Left lung (tissue), 4 donors: ENCODE measurements at regions not wholly inside any gene's neighbourhood (a gene's known extent, or its start where the extent isn't known, plus 50 kb on each side); places are given as distances from the start of the nearest gene placed in this dataset.
A peak's percentile ranks its signal among the peaks of the same experiment; 100 is the strongest.
"Not testable (repeated sequence)": the region's sequence is repeated elsewhere in the genome, so short reads cannot be mapped to it uniquely, and the experiment has no call there.

Experiments used
- ATAC-seq: fragments of 200-7000 bp; cut with Tn5 transposase; one replicate; pipeline ENCODE4 v1.9.1; 2020; ENCODE audit warnings: moderate library complexity
- DNase-seq, 4 donors: peaks; one replicate each; pipeline ENCODE4 v3.0.0-alpha.2; 2013 to 2020
- H3K27ac ChIP-seq, 2 donors: fragments of 200-600 bp; sonication (generic) in 1 of 2; one replicate each; pipeline versions ENCODE4 v1.5.0 to v1.8.0; 2020 to 2021
- H3K27me3 ChIP-seq, 2 donors: fragments of 200-600 bp; sonication (generic) in 1 of 2; one replicate each; pipeline versions ENCODE4 v1.5.0 to v1.8.0; 2020 to 2021
- H3K36me3 ChIP-seq, 2 donors: fragments of 200-600 bp; sonication (generic) in 1 of 2; one replicate each; pipeline versions ENCODE4 v1.5.0 to v1.8.0; 2020 to 2021
- H3K4me1 ChIP-seq, 2 donors: fragments of 200-600 bp; one replicate each; pipeline ENCODE4 v1.8.0; 2021
- H3K4me3 ChIP-seq, 2 donors: fragments of 200-600 bp; sonication (generic) in 1 of 2; one replicate each; pipeline versions ENCODE4 v1.5.0 to v1.8.0; 2020 to 2021; ENCODE audit warnings: mild to moderate bottlenecking in 1 of 2
- H3K9me3 ChIP-seq, 2 donors: fragments of 200-600 bp; sonication (generic) in 1 of 2; one replicate each; pipeline versions ENCODE4 v1.5.0 to v1.8.0; 2020 to 2021
- CTCF ChIP-seq, 2 donors: fragments of 200-600 bp; sonication (generic) in 1 of 2; IDR thresholded peaks; one replicate each; pipeline versions ENCODE4 v1.5.0 to v1.8.0; 2021; ENCODE audit warnings: antibody characterized with exemption in 2 of 2
- intact Hi-C, 2 donors: fragments of 100-400 bp; cut with DNase I; formaldehyde crosslinking; loops; one replicate each; pipeline versions ENCODE4 v1.11.2 to v1.14.2; 2022
- donor health status: DM: no; HTN: yes; CAD: no.
- donor health status: DM: no; HTN: no; CAD: no.

GRCh38 chr12:87430444-87430843 lies 598.8 kb downstream of the C12orf50 start:
- no peaks in the 10 kb centered on the region for H3K27me3 ChIP-seq
- no peak for TF ChIP-seq CTCF (IDR thresholded peaks at IDR 0.05)
- no peak overlapping the region for H3K27ac ChIP-seq
- DNase-seq: no peak
- intact Hi-C loops: no loop called here
- no peak overlapping the region for H3K4me3 ChIP-seq
- peaks cover 0 to 14% of the 10 kb centered on the region in 2 donors for H3K9me3 ChIP-seq
- H3K36me3 ChIP-seq: no peaks in the 10 kb centered on the region
- no peak for ATAC-seq
- no peaks in the 10 kb centered on the region for H3K4me1 ChIP-seq

- intact Hi-C loops: no loop called here
- Histone ChIP-seq H3K36me3 (no peaks in the 10 kb centered on the region), H3K9me3 (peaks cover 0 to 19% of the 10 kb centered on the region in 2 donors), H3K4me3 (no peak overlapping the region), H3K27ac (no peak overlapping the region), H3K27me3 (no peaks in the 10 kb centered on the region), H3K4me1 (no peaks in the 10 kb centered on the region)
- TF ChIP-seq CTCF (IDR thresholded peaks at IDR 0.05): no peak
- DNase-seq: no peak
- ATAC-seq: peak; percentile 35
Measured at GRCh38 chr12:87428701-87429277, 600.4 kb downstream of the C12orf50 start.

GRCh38 chr12:87427770-87428169 lies 601.4 kb downstream of the C12orf50 start:
- no peak for TF ChIP-seq CTCF (IDR thresholded peaks at IDR 0.05)

GRCh38 chr12:87425942-87426554 lies 603.2 kb downstream of the C12orf50 start:
- no peak for ATAC-seq
- DNase-seq: no peak
- no peaks in the 10 kb centered on the region for H3K4me1 ChIP-seq
- H3K4me3 ChIP-seq: no peak overlapping the region
- H3K27me3 ChIP-seq: no peaks in the 10 kb centered on the region
- no peak for TF ChIP-seq CTCF (IDR thresholded peaks at IDR 0.05)
- peaks cover 0 to 24% of the 10 kb centered on the region in 2 donors for H3K9me3 ChIP-seq
- H3K36me3 ChIP-seq: no peaks in the 10 kb centered on the region
- intact Hi-C loops: no loop called here
- H3K27ac ChIP-seq: no peak overlapping the region

More at GRCh38 chr12:87427770-87428169, 601.4 kb downstream of the C12orf50 start:
- H3K9me3 ChIP-seq: peaks cover 0 to 19% of the 10 kb centered on the region in 2 donors
- intact Hi-C loops: no loop called here
- H3K27me3 ChIP-seq: no peaks in the 10 kb centered on the region
- peak; percentile 62 for ATAC-seq
- DNase-seq: no peak
- no peaks in the 10 kb centered on the region for H3K4me1 ChIP-seq
- H3K27ac ChIP-seq: no peak overlapping the region
- no peak overlapping the region for H3K4me3 ChIP-seq
- no peaks in the 10 kb centered on the region for H3K36me3 ChIP-seq

- H3K36me3 ChIP-seq, DNase-seq, intact Hi-C loops, H3K27ac ChIP-seq, ATAC-seq, H3K4me3 ChIP-seq, H3K27me3 ChIP-seq, H3K4me1 ChIP-seq: not testable (repeated sequence)
- peaks cover 0 to 29% of the 10 kb centered on the region in 2 donors for H3K9me3 ChIP-seq
Measured at GRCh38 chr12:87421233-87421632, 608.0 kb downstream of the C12orf50 start.
